Nephron (organoid): ENCODE measurements at regions not wholly inside any gene's neighbourhood (a gene's known extent, or its start where the extent isn't known, plus 50 kb on each side); places are given as distances from the start of the nearest gene placed in this dataset.
A peak's percentile ranks its signal among the peaks of the same experiment; 100 is the strongest.

Experiments used
- H3K27ac Mint-ChIP-seq, 3 experiments: 2 replicates each; pipeline ENCODE4 v1.8.0; 2020; ENCODE audit warnings: mixed read lengths in 3 of 3, mild to moderate bottlenecking in 2 of 3, moderate library complexity in 1 of 3
- H3K27me3 Mint-ChIP-seq: 2 replicates; pipeline ENCODE4 v1.8.0; 2021; ENCODE audit warnings: low read depth, mild to moderate bottlenecking, moderate library complexity, mixed read lengths
- H3K36me3 Mint-ChIP-seq: 2 replicates; pipeline ENCODE4 v1.8.0; 2020; ENCODE audit warnings: low read depth, mixed read lengths
- H3K4me1 Mint-ChIP-seq: 2 replicates; pipeline ENCODE4 v1.8.0; 2020; ENCODE audit warnings: mixed read lengths
- H3K4me3 Mint-ChIP-seq, 3 experiments: 2 replicates each; pipeline ENCODE4 v1.8.0; 2020; ENCODE audit warnings: mild to moderate bottlenecking in 3 of 3, mixed read lengths in 3 of 3, moderate library complexity in 2 of 3
- H3K9me3 Mint-ChIP-seq: 2 replicates; pipeline ENCODE4 v1.8.0; 2020; ENCODE audit warnings: mixed read lengths
- TF ChIP-seq, protein P1 (sequence below), 3 experiments: fragments of 200-600 bp; sonication (generic); IDR thresholded peaks; one replicate each; pipeline ENCODE4 v1.5.0; 2021; ENCODE audit warnings: antibody characterized with exemption in 3 of 3; ENCODE audit not compliant: unreplicated experiment in 3 of 3

DNA sequence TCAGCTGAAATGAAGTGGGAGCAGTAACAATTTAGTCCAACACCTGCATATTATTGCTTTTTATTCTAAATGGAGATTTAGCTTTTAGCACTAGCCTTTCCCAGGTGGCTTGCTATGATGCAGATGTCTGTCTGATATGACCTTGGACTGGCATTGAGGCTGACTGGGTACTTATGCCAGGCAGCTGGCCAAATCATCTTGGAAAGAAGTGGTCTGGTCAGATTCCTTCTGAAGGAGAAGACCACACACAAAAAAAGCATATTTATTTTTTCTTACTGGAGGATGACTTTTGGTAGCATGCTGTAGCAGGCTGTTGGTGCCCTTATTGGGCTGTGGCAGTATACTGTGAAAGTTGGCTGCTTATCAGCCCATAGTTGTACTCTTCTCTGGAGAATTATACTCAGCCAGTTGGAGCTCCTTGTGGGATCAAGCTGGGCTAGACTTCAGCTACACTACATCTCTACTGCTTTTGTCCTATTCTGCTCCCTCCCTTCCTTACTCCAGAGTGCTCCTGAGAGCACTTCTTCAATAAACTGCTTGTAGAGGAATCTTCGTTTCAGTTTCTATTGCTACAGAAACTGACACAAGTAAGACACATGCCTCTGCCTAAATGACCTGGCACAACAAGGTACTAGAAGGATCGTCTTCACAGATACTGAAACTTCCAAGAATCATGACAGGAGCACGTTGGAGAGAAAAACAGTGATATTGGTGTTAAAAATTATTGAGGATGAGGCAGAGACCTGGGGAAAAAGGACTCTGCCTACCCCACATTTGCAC lies 196.8 kb upstream of the RPS6KA3 start:
- TF ChIP-seq, protein P1, sequence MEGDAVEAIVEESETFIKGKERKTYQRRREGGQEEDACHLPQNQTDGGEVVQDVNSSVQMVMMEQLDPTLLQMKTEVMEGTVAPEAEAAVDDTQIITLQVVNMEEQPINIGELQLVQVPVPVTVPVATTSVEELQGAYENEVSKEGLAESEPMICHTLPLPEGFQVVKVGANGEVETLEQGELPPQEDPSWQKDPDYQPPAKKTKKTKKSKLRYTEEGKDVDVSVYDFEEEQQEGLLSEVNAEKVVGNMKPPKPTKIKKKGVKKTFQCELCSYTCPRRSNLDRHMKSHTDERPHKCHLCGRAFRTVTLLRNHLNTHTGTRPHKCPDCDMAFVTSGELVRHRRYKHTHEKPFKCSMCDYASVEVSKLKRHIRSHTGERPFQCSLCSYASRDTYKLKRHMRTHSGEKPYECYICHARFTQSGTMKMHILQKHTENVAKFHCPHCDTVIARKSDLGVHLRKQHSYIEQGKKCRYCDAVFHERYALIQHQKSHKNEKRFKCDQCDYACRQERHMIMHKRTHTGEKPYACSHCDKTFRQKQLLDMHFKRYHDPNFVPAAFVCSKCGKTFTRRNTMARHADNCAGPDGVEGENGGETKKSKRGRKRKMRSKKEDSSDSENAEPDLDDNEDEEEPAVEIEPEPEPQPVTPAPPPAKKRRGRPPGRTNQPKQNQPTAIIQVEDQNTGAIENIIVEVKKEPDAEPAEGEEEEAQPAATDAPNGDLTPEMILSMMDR (IDR thresholded peaks at IDR 0.05; ENCODE audit: unreplicated experiment in 3 of 3): no peak
- Mint-ChIP-seq H3K4me1 (no peaks in the 10 kb centered on the region), H3K27me3 (no peaks in the 10 kb centered on the region), H3K9me3 (peaks cover 3% of the 10 kb centered on the region), H3K4me3 (no peak overlapping the region), H3K27ac (no peak overlapping the region), H3K36me3 (no peaks in the 10 kb centered on the region)

DNA sequence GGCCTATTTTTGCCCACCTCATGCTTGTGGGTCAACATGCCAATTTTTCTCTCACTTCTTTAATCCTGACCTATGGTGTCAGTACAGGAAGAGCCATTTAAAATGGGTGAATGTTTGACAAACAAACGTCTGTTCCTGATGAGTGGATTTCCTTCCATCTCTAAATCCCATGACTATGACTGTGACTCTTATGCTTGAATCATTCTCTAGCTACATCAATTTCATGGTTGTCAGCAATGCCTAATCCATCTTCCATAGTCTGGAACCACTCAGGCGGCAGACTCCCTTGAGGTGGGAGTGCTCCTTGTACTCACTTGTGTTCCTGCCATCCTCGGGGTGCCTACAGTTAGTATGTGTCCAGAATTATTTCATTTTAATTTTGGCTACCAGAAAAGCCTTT lies 194.9 kb upstream of the RPS6KA3 start:
- no peaks in the 10 kb centered on the region for H3K36me3 Mint-ChIP-seq
- peak overlapping the region in 2 of 3 experiments; percentile 8 to 20 for H3K27ac Mint-ChIP-seq
- no peaks in the 10 kb centered on the region for H3K4me1 Mint-ChIP-seq
- H3K4me3 Mint-ChIP-seq: no peak overlapping the region
- no peaks in the 10 kb centered on the region for H3K27me3 Mint-ChIP-seq
- TF ChIP-seq, protein P1 (IDR thresholded peaks at IDR 0.05; ENCODE audit: unreplicated experiment in 3 of 3): no peak
- H3K9me3 Mint-ChIP-seq: peaks cover 6% of the 10 kb centered on the region

DNA sequence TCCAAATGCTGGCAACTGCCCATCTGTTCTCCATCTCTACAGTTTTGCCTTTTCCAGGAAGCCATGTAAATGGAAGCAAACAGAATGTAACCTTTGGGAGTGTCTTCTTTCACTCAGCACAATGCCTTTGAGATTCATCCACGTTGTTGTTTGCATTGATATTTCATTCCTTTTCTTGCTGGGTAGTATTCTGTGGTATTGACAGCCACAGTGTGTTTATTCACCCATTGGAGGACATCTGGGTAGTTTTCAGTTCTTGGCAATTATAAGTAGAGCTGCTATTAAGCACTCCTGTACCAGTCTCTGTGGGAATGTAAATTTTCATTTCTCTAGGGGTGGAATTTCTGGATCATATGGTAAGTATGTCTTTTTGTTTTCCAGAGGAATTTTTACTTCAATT lies 194.3 kb upstream of the RPS6KA3 start:
- Mint-ChIP-seq H3K4me1 (no peaks in the 10 kb centered on the region), H3K36me3 (no peaks in the 10 kb centered on the region), H3K9me3 (peaks cover 7% of the 10 kb centered on the region), H3K27ac (peak overlapping the region in 2 of 3 experiments; percentile 8 to 20), H3K4me3 (no peak overlapping the region), H3K27me3 (no peaks in the 10 kb centered on the region)
- TF ChIP-seq, protein P1 (IDR thresholded peaks at IDR 0.05; ENCODE audit: unreplicated experiment in 3 of 3): no peak

DNA sequence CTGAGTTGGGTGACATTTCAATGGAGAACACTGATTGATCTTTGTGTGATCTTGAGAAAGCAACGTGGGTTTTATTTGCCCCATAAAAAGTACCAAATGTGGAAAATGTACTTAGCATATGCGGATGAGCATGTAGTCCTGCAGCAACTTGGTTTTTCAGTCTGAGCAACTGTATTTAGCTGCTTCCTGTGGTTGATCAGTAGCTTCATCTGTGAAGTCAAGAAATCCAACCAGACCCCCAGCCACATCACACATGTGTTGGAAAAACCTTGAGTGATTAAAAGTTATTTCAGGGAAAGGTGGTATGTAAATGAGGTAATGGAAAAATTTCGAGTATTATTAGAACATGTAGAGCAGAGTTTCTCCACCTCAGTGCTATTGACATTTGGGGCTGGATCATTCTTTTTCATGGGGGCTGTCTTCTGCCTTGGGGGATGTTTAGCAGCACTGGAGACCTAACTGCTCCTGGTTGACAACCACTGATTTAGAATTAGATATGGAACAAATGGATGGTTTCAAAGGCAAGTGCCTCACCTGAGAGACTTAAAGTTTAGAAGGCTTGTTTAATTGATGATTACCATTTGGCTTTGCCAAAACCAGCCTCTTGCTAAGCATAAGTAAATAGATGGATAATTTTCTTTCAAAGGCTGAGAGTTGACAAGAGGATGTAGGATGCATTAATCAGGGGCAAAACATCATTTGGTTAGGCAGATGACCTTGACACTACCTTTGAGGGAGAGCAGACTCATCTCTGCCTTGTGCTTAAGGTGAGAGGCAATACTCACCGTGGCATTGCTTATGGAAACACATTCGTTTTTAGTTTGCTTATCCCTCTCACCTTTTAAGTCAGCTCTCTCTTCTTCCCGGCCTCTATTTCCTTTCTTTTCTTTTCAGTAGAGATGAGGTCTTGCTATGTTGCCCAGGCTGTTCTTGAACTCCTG lies 193.0 kb upstream of the RPS6KA3 start:
- Mint-ChIP-seq H3K36me3 (no peaks in the 10 kb centered on the region), H3K4me1 (no peaks in the 10 kb centered on the region), H3K4me3 (no peak overlapping the region), H3K9me3 (peaks cover 11% of the 10 kb centered on the region), H3K27ac (no peak overlapping the region), H3K27me3 (no peaks in the 10 kb centered on the region)
- TF ChIP-seq, protein P1 (IDR thresholded peaks at IDR 0.05; ENCODE audit: unreplicated experiment in 3 of 3): no peak

DNA sequence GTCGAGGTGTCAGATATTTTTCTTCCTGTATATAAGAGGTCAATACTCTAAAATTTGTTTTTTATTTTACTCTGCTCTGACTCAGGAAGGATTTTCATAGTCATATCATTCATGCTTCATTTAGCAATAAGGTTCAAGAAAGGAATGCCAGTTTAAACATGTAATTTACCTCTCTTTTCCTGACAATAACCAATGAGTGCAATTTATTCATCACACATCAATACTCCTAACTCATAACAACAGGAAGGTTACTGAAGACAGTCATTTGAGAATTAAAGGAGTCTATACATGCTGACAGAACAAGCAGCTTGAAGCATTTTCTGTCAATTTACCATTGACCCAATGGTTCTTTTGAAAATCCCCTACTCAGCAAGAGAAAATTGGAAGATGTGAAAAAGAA lies 190.3 kb upstream of the RPS6KA3 start:
- H3K4me1 Mint-ChIP-seq: no peaks in the 10 kb centered on the region
- TF ChIP-seq, protein P1 (IDR thresholded peaks at IDR 0.05; ENCODE audit: unreplicated experiment in 3 of 3): no peak
- H3K27me3 Mint-ChIP-seq: no peaks in the 10 kb centered on the region
- H3K27ac Mint-ChIP-seq: no peak overlapping the region
- H3K9me3 Mint-ChIP-seq: peaks cover 11% of the 10 kb centered on the region
- no peak overlapping the region for H3K4me3 Mint-ChIP-seq
- H3K36me3 Mint-ChIP-seq: no peaks in the 10 kb centered on the region
